Activated B cell treated with CpG ODN at 0.5 μM for 24 hours (primary cell): ENCODE measurements at regions not wholly inside any gene's neighbourhood (a gene's known extent, or its start where the extent isn't known, plus 50 kb on each side); places are given as distances from the start of the nearest gene placed in this dataset.

Experiments used
- ATAC-seq: fragments of 200-7000 bp; cut with Tn5 transposase; one replicate; pipeline ENCODE4 v1.10.0; 2021; ENCODE audit warnings: low read depth, mild to moderate bottlenecking, moderate library complexity
- CTCF ChIA-PET: fragments of 350-600 bp; sonication (Branson Sonifier 250); formaldehyde crosslinking; loops from one replicate; lab custom pipeline; 2021; ENCODE audit warnings: antibody characterized with exemption; lab: Charles Lee
- POLR2A ChIA-PET: fragments of 350-600 bp; sonication (Branson Sonifier 250); formaldehyde crosslinking; loops from one replicate; lab custom pipeline; 2021; ENCODE audit warnings: antibody characterized with exemption; lab: Charles Lee
- DNase-seq: peaks from one replicate; pipeline ENCODE4 v3.0.0; 2022
- H3K27ac Mint-ChIP-seq: one replicate; pipeline ENCODE4 v1.8.0; 2020; ENCODE audit warnings: mixed read lengths
- H3K27me3 Mint-ChIP-seq: one replicate; pipeline ENCODE4 v1.8.0; 2021; ENCODE audit warnings: mixed read lengths
- H3K36me3 Mint-ChIP-seq: one replicate; pipeline ENCODE4 v1.8.0; 2021; ENCODE audit warnings: low read depth, mixed read lengths
- H3K4me1 Mint-ChIP-seq: one replicate; pipeline ENCODE4 v1.8.0; 2021; ENCODE audit warnings: mixed read lengths
- H3K4me3 Mint-ChIP-seq: one replicate; pipeline ENCODE4 v1.8.0; 2020; ENCODE audit warnings: mild to moderate bottlenecking, mixed read lengths
- H3K9me3 Mint-ChIP-seq: one replicate; pipeline ENCODE4 v1.8.0; 2020; ENCODE audit warnings: mixed read lengths
- CTCF ChIP-seq: fragments of 200-600 bp; IDR thresholded peaks from one replicate; pipeline ENCODE4 v1.8.0; 2022; ENCODE audit warnings: antibody characterized with exemption, mild to moderate bottlenecking
- intact Hi-C: fragments of 100-400 bp; cut with micrococcal nuclease; formaldehyde crosslinking; loops from one replicate; pipeline ENCODE4 v1.15.1; 2024

DNA sequence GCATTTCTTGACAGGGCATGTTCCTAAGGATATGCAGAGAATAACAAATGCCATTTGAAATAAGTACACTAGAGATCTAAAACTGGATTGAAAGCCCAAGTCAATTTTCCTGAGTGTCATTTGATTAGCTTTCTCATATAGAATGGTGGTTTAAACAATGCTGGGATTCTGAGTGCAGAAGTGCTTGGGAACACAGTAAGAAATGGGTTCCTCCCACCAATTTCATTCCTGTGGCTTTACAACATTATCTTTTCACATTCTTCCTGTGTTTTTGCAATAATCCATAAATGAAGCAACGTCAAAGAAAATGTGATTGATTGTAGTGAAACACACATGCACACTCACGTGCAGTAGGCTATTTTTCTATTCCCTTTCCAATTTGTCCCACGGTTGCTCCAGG is 1858.4 kb upstream of the PIK3C3 start:
- ChIA-PET POLR2A (no interaction called here), CTCF (no interaction called here)
- no peak overlapping the region for H3K4me3 Mint-ChIP-seq
- no peaks in the 10 kb centered on the region for H3K4me1 Mint-ChIP-seq
- H3K27me3 Mint-ChIP-seq = no peaks in the 10 kb centered on the region
- no peak for TF ChIP-seq CTCF
- H3K9me3 Mint-ChIP-seq = peaks cover 3% of the 10 kb centered on the region
- ATAC-seq = no peak
- intact Hi-C loops = no loop called here
- DNase-seq = no peak
- H3K27ac Mint-ChIP-seq = no peak overlapping the region
- H3K36me3 Mint-ChIP-seq = no peaks in the 10 kb centered on the region

- ATAC-seq = no peak
Observed at GRCh38 chr18:40094441-40094840, 1860.6 kb upstream of the PIK3C3 start.

GRCh38 chr18:40088130-40088529 is 1866.9 kb upstream of the PIK3C3 start:
- ChIA-PET CTCF (no interaction called here), POLR2A (no interaction called here)
- Mint-ChIP-seq H3K4me3 (no peak overlapping the region), H3K9me3 (peaks cover 7% of the 10 kb centered on the region), H3K4me1 (no peaks in the 10 kb centered on the region), H3K27ac (no peak overlapping the region), H3K27me3 (no peaks in the 10 kb centered on the region), H3K36me3 (no peaks in the 10 kb centered on the region)
- no peak for ATAC-seq
- DNase-seq = no peak
- intact Hi-C loops = no loop called here
- TF ChIP-seq CTCF = no peak

More at GRCh38 chr18:40094441-40094840, 1860.6 kb upstream of the PIK3C3 start:
- H3K4me1 Mint-ChIP-seq = no peaks in the 10 kb centered on the region
- H3K9me3 Mint-ChIP-seq = peaks cover 6% of the 10 kb centered on the region
- CTCF ChIA-PET = no interaction called here
- no peak overlapping the region for H3K4me3 Mint-ChIP-seq
- POLR2A ChIA-PET = no interaction called here
- H3K27ac Mint-ChIP-seq = no peak overlapping the region
- intact Hi-C loops = no loop called here
- no peaks in the 10 kb centered on the region for H3K36me3 Mint-ChIP-seq
- H3K27me3 Mint-ChIP-seq = no peaks in the 10 kb centered on the region
- no peak for TF ChIP-seq CTCF
- no peak for DNase-seq

- no peak for DNase-seq
Observed at GRCh38 chr18:40079786-40080185, 1875.2 kb upstream of the PIK3C3 start.

GRCh38 chr18:40075616-40076015 is 1879.4 kb upstream of the PIK3C3 start:
- no peaks in the 10 kb centered on the region for H3K36me3 Mint-ChIP-seq
- H3K9me3 Mint-ChIP-seq = peaks cover 14% of the 10 kb centered on the region
- POLR2A ChIA-PET = no interaction called here
- CTCF ChIA-PET = no interaction called here
- H3K4me3 Mint-ChIP-seq = no peak overlapping the region
- H3K4me1 Mint-ChIP-seq = no peaks in the 10 kb centered on the region
- no peak for ATAC-seq
- intact Hi-C loops = no loop called here
- DNase-seq = no peak
- no peaks in the 10 kb centered on the region for H3K27me3 Mint-ChIP-seq
- H3K27ac Mint-ChIP-seq = no peak overlapping the region
- TF ChIP-seq CTCF = no peak

More at GRCh38 chr18:40079786-40080185, 1875.2 kb upstream of the PIK3C3 start:
- ChIA-PET CTCF (no interaction called here), POLR2A (no interaction called here)
- Mint-ChIP-seq H3K36me3 (no peaks in the 10 kb centered on the region), H3K27ac (no peak overlapping the region), H3K4me1 (no peaks in the 10 kb centered on the region), H3K4me3 (no peak overlapping the region), H3K27me3 (no peaks in the 10 kb centered on the region), H3K9me3 (peaks cover 8% of the 10 kb centered on the region)
- no peak for ATAC-seq
- intact Hi-C loops = no loop called here
- no peak for TF ChIP-seq CTCF
